Bronchial epithelial cell (primary cell): ENCODE measurements at regions not wholly inside any gene's neighbourhood (a gene's known extent, or its start where the extent isn't known, plus 50 kb on each side); places are given as distances from the start of the nearest gene placed in this dataset.
A peak's percentile ranks its signal among the peaks of the same experiment; 100 is the strongest.

Experiments
- DNase-seq: peaks from one replicate; pipeline ENCODE4 v3.0.0-alpha.2; 2010; ENCODE audit warnings: low read depth
- FAIRE-seq: peaks from 2 replicates; lab custom pipeline; 2011; peaks lifted over from hg19 to GRCh38; lab: Jason Lieb, UNC
- H3K27me3 ChIP-seq: 2 replicates; pipeline ENCODE4 v1.5.1; 2011; ENCODE audit warnings: low read length; ENCODE audit not compliant: control insufficient read depth, insufficient read depth
- H3K36me3 ChIP-seq: 2 replicates; pipeline ENCODE4 v1.5.1; 2011; ENCODE audit warnings: low read length; ENCODE audit not compliant: control insufficient read depth, insufficient read depth
- H3K4me3 ChIP-seq: 2 replicates; pipeline ENCODE4 v1.5.1; 2011; ENCODE audit warnings: mild to moderate bottlenecking, low read depth, low read length, control low read depth
- TF ChIP-seq, protein P1 (sequence below): IDR thresholded peaks from 2 replicates; pipeline ENCODE4 v1.5.1; 2011; ENCODE audit warnings: mild to moderate bottlenecking, moderate library complexity, low read length, control low read depth, inconsistent platforms; ENCODE audit not compliant: insufficient read depth, severe bottlenecking

DNA sequence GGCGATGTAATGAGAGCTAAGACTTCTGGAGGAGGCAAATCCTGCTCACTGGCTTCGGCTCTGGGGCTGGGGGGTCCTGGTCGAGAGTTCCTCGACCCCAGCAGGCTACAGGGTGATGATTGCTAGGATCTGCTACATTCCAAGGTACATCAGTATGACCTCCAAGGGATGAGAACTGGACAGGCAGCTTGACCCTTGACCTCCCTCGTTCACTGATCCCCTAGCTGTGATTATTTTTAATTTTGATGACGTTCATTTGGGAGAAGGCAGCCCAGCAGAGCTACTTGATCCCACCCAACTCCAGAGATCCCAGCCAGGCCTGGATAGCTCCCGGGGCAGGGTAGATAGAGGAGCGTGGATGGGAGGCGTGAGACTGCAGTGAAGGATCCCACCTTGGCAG, 242.3 kb downstream of the MAF start:
- peak; percentile 43 for FAIRE-seq

DNA sequence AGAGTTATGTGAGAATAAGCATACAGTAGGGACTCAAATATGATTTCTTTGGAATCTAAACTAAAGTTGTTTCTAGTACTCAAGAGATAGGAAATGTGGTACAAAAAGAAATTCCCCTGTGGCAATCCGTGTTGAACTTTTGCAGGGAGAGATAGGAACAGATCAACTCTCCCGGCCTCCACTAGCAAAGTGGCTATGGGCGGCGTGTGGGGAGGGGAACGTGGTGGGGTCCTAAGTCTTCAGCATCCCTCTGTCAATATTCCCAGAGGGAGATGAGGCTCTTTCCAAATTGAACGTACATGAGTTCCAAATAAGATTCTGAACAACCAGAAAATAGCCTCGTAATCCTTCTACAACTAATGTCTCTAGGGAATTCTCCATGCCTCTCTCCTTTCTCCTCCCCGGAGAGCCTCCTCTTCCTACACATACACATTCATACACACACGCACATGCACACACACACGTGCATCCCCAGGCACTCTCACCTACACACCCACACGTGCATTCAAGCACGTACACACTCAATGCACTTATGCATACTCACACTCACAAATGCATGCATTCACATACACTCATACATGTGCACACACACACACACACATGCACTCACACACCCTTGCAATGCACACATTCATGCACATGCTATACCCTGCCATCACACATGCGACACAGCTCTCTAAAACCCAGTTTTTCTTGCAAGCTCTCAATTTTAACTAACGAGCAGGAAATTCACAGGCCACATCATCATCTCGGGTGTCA, 244.8 kb downstream of the MAF start:
- TF ChIP-seq, protein P1, sequence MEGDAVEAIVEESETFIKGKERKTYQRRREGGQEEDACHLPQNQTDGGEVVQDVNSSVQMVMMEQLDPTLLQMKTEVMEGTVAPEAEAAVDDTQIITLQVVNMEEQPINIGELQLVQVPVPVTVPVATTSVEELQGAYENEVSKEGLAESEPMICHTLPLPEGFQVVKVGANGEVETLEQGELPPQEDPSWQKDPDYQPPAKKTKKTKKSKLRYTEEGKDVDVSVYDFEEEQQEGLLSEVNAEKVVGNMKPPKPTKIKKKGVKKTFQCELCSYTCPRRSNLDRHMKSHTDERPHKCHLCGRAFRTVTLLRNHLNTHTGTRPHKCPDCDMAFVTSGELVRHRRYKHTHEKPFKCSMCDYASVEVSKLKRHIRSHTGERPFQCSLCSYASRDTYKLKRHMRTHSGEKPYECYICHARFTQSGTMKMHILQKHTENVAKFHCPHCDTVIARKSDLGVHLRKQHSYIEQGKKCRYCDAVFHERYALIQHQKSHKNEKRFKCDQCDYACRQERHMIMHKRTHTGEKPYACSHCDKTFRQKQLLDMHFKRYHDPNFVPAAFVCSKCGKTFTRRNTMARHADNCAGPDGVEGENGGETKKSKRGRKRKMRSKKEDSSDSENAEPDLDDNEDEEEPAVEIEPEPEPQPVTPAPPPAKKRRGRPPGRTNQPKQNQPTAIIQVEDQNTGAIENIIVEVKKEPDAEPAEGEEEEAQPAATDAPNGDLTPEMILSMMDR = no peak
- DNase-seq (no peak), FAIRE-seq (no peak)
- Histone ChIP-seq H3K27me3 (no peaks in the 10 kb centered on the region), H3K36me3 (no peaks in the 10 kb centered on the region), H3K4me3 (no peak overlapping the region)

More for the DNA sequence above, 242.3 kb downstream of the MAF start:
- no peak overlapping the region for H3K4me3 ChIP-seq
- no peak for DNase-seq
- H3K27me3 ChIP-seq = no peaks in the 10 kb centered on the region
- no peaks in the 10 kb centered on the region for H3K36me3 ChIP-seq
- TF ChIP-seq, protein P1 = no peak

DNA sequence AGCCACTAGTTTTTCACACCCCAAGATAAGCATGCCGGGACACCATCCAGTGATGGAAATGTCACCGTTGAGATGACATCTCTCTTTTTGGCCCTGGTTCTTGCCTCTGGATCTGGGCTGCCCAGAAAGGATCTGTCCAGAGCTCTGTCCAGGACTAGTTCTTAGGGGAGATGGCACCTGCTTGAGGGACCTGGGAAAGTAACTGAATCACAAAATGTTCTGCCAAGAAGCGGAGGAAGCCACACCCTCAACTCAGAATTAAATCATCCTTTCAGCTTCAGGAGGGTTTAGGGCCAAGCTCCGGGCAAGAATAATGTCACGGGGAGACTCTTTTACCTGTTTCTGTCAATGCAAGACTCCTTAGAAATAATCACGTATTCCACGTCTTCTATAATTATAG, 248.6 kb downstream of the MAF start:
- Histone ChIP-seq H3K4me3 (no peak overlapping the region), H3K27me3 (no peaks in the 10 kb centered on the region), H3K36me3 (no peaks in the 10 kb centered on the region)
- TF ChIP-seq, protein P1 = no peak
- FAIRE-seq = no peak
- DNase-seq = no peak

DNA sequence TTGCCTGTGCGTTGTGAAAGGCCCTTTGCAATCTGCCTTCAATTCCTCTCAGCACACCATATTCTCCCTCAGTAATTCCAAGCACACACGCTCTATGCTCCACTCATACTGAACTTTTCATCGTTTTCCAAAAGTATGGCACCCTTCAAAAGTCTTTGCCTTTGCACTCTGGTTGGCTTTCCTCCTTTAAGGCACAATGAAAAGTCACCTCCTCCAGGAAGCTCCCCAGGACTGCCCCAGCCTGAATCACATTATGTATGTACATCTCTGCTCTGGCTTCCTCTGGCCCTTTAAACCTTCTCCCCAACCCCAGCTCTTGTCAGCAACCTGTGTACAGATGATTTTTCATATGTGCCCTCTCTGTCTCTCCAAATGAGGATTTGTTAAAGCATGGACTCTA, 250.7 kb downstream of the MAF start:
- H3K36me3 ChIP-seq = no peaks in the 10 kb centered on the region
- H3K27me3 ChIP-seq = no peaks in the 10 kb centered on the region
- H3K4me3 ChIP-seq = no peak overlapping the region
- TF ChIP-seq, protein P1 = no peak
- DNase-seq = no peak
- no peak for FAIRE-seq

DNA sequence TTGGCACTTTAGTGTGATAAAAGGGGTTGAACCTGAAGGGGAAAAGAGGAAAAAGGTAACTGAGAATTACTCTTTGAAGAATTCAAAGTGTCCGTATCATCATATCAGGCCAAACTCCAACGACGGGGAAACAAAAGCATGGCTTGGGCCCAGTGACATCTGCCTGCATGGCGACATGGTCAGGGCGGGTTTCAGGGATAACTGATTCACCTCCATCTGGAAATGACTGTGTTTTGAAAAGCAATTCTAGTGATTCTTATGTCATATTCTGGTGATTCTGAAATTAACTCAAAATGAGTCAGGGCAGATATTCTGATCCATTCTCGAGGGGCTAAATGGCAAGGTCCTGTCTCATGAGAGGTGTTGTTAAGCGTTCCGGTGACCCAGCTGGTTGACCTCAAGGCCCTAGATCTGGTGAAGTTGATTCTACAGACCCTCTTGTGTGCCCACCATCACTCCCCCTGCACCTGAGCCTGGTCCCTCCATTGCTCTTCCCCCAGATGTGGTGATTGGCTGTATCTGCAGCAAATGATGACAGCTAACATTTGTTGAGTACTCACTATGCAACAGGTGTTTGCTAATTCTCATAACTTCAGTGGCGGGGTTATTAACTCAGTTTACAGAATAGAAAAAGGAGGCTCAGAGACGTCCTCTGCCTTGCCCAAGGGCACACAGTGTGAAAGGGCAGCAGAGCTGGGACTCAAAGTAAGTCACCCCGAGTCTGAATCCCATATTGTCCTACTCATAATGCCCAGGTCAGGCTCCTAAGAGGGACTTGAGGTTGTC, 251.8 kb downstream of the MAF start:
- TF ChIP-seq, protein P1 = no peak
- no peak for DNase-seq
- Histone ChIP-seq H3K4me3 (no peak overlapping the region), H3K36me3 (no peaks in the 10 kb centered on the region), H3K27me3 (no peaks in the 10 kb centered on the region)
- no peak for FAIRE-seq
